NCI-H748 treated with DMSO at 0.1 percent for 48 hours (cell line): ENCODE measurements at regions not wholly inside any gene's neighbourhood (a gene's known extent, or its start where the extent isn't known, plus 50 kb on each side); places are given as distances from the start of the nearest gene placed in this dataset.

Experiments
- DNase-seq: peaks from one replicate; lab custom pipeline; 2025; lab: John Stamatoyannopoulos, UW

DNA sequence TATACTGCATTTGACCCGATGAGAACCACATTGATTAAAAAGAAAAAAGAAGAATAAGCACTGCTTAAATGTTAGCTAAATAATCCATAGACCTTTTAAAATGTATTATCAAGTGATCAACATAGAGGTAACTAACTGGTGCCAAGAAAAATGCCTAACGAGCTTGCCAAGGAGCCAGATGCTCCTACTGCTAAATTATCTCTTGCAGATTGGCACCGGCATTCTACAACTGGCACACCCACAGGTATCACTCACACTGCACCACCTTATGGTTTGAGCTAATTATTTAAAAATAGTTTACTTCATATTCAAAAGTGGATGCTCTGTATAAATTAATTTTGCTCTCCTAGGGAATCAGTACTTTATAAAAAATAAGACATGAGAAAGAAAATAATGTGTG, 341.6 kb upstream of the CDH7 start:
- no peak for DNase-seq

DNA sequence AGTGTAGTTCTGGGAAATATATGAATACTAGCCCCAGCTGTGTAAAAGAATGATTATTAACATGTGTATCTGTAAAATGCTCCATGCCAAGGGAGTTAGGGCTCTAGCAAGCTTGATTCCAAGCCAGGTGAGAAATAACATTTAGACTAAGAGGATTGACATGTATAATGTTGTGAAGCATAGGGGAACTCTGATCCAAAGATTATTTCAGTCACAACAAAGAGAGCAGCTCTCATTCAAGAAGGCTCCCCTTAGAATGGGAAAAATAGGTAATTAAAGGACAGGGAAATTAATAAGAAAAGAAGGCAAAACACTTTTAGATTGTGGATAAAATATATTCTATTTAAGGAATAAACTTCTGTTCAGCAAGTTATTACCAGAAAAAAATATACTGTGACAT, 347.3 kb upstream of the CDH7 start:
- no peak for DNase-seq

DNA sequence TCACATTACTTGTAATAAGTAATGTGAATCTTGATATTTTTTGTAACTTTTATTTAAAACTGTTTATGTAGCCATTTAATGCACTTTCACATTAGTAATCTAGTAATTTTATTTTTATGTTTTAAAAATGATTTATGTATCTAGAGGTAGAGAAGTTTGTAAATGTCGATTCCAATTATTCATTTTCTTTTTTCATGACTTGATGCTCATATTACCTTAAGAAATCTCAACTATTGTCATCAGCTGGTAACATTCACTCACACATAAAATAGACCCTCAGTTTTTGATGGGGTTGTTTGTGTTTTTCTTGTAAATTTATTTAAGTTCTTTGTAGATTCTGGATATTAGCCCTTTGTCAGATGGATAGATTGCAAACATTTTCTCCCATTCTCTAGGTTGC, 351.7 kb upstream of the CDH7 start:
- DNase-seq: no peak

DNA sequence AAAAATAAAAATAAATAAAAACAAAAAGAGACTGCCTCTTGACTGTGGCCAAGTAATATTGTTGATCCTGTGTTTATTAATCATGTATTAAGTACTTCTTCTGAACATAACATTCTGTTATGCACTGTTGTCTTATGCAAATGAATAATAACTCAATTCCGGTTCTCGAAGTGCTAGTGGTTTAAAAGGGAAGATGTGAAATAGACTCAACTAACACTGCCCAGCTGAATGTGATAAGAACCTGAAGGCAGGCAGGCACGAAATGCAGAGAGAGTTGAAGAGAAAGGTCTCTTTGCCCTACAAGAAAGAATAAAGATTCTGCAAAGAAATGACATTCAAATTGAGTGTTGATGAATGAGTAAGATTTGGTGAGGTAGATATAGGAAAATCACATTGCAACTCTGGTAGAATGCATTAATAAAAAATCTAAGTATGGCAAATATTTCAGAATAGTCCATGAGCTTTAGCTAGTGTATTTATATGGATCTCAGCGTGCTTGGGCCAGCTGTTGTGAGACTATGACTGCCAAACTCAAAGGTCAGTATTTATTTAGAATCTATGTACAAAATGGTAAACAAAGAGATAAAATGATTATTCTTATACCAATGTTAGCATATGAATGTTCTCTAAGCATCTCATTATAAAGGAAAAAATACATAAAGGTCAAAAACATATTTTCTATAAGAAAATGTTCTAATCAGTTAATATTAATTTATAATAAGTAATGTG, 352.3 kb upstream of the CDH7 start:
- no peak for DNase-seq

DNA sequence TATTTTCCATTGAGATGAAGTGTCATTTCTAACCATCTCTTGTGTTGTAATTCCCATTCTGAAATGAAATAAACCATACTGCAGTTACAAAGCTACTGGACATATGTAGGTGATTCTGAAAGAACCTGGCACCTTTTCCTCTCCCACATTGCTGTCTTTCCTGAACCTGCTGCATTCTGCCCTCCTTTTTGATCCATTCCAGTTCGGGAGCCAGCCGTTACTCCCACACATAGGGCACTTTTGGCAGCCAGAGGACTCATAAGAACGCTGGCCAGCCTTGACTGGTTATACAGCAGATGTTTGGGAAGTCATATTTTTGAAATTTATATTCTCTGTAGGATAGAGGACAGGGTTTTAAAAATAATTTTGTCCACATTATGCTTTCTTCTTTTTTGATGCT, 369.8 kb upstream of the CDH7 start:
- DNase-seq: no peak

GRCh38 chr18:65380571-65380970, 370.2 kb upstream of the CDH7 start:
- no peak for DNase-seq

DNA sequence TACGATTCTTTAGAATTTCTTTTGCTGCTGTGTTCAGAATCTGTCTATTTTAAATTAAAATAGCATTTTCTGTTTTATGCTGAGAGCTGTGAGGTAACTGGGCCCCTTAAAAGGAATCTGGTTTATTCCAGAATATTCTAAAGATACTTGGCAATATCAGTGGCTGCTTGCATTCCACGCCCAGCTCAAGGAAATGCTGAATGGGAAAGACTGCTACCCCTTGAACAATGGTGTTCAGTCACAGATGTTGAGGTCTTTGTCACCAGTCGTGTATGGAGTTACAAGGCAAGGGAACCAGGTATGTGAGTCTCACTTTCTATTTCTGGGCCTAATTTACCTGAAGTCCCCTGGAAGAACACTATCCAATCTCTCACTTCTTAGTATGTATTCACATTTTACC, 377.9 kb upstream of the CDH7 start:
- DNase-seq: no peak

DNA sequence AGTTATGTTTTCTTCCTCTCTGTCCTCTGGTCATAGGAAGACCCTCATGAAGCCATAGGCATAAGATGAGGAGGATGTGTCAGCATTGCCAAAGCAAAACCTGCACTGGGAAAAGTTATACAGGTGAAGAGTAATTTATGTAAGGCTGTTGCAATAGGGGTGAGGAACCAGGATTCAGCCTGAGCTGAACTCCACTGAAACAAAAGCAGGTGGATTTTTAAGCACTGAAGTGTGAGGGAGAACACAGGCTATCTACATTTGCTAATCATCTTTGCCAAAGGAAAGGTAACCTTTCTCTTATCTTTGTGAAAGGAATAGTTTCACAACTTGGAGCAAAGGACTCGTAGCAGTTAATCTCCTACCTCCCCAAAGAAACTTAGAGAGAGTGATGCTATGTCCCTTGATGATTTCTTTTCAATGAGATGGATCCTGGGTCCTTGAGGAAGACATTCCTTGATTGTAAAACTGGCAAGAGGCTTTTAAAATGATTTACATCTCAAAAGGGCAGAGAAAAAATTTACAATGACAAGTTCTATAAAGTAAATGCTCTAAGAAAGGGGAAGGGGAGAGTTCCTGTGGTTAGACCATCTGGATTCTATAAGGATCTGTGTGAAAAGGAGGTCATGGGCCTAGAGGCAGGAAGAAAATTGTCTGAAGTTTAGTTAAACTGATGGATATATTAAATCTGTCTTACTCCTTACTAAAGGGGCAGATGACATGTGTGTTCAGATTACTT, 385.4 kb upstream of the CDH7 start:
- DNase-seq: no peak

GRCh38 chr18:65363911-65364632, 386.7 kb upstream of the CDH7 start:
- no peak for DNase-seq

DNA sequence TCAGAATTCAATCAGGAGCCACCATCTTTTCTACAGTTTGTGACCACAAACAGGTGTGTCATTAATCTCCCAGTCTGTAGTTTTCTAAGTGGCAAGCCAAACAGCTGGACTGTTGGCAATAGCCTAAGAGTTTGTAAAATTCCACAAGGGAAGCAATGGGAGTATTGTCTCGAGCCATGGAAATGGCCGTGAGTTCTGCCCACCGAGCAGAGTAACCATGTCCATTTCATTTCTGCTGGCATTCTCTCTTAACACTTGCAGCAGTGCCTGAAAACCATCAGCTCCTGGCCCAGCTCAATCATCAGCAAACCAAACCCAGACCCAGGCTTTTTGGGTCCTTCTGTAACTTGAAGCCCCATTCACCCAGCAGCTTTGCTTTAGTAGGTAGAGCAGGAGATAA, 387.8 kb upstream of the CDH7 start:
- no peak for DNase-seq

DNA sequence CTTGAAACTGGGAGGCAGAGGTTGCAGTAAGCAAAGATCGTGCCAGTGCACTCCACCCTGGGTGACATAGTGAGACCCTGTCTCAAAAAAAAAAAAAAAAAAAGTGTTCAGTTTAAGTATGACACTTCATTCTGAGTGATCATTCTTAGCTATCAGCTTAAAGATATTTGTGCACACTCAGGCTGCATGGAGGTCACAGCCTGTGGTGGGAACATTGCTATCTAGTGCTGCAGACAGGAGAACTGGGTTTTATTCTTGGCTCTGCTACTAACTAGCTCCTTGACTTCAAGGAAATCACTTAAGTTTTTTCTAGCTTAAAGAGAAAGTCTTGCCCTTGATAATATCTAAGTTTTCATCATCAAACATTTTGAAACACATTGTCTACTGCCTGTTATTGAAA, 391.3 kb upstream of the CDH7 start:
- no peak for DNase-seq

DNA sequence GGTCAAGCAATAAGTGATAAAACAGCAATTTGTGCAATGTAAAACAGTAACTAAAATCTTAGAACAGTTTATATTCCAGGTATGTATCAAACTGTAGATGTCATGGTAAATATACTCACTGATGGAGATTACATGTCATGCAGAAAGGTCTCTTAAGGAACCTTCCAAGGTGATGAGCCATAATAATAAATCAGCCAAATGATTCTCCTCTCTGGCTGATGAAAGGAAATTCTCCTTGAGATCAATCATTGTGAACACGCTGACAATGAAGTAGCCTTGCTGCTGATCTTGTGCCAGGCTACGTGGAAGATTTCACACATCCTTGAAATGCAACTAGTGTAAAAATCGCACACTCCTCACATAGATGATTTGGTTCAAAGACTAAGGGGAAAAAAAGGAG, 392.5 kb upstream of the CDH7 start:
- DNase-seq: no peak

- DNase-seq: peak; percentile 68
Observed at GRCh38 chr18:65352186-65352585, 398.6 kb upstream of the CDH7 start.

DNA sequence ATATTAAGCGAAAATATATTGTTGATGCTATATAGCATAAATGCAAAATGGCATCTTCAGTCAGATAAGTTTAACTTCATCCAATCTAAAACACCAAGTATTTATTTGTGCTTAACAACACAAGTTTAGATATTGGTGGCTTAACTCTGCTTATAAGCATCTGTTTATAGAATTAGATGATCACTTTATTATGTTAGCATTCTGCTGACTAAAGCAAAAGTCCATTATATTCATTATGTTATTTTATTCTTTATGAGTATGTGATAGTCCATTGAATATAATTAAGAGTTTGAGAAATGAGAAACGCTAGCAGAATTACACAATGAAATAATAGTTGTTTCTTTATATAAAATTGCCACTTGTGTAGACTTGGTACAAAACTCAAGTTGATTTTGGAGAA, 401.2 kb upstream of the CDH7 start:
- no peak for DNase-seq

- no peak for DNase-seq
Observed at GRCh38 chr18:65347446-65347845, 403.4 kb upstream of the CDH7 start.

- no peak for DNase-seq
Observed at GRCh38 chr18:65346086-65346485, 404.7 kb upstream of the CDH7 start.

GRCh38 chr18:65343571-65343970, 407.2 kb upstream of the CDH7 start:
- no peak for DNase-seq

- DNase-seq: no peak
Observed at GRCh38 chr18:65336411-65336810, 414.4 kb upstream of the CDH7 start.

DNA sequence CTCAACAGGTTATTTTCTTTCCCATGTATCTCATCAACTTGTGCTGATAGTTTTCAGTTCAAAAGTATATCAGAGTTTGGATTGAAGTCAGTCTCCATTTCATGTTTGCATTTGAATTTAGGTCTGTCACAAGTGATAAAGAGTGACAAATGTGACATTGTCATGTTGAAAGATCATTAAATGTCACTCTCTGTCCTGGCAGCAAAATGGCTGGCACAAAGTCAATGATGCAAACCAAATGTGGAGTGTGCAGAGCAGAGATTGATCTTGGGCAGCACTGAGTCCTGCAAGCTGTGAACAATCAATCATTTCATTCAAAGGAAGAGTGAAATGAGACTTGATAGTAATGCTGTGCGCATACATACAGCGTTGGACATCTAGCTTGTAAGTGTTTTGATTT, 421.8 kb upstream of the CDH7 start:
- DNase-seq: no peak

DNA sequence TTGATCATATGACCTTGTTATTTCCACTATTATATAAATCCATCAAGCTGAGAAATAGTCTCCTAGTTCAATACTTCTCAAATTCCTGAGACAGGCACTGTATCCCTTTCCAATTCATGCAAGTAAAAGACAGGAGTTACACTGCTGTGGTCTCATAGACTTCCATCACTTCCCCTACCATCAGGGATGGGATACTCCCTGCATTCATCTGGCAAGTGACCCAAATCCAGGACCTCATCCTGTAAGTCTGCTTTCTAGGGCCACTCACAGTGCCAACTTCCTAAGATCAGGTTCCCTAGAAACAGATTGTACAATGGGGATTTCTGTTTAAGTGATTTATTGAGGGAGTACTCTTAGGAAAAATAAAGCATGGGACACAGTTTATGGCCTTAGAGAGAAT, 424.0 kb upstream of the CDH7 start:
- no peak for DNase-seq

DNA sequence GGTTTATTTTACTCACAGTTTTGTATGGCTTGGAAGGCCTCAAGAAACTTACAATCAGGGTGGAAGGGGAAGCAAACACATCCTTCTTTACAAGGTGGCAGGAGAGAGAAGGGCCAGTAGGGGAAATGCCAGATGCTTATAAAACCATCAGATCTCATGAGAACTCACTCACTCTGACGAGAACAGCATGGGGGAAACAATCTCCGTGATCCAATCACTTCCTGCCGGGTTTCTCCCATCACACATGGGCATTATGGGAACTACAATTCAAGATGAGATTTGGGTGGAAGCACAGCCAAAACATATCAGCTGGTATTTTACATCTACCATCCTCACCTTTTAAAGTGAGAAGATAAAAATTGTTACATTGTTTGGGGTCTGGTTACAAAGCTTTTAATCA, 427.9 kb upstream of the CDH7 start:
- DNase-seq: no peak

DNA sequence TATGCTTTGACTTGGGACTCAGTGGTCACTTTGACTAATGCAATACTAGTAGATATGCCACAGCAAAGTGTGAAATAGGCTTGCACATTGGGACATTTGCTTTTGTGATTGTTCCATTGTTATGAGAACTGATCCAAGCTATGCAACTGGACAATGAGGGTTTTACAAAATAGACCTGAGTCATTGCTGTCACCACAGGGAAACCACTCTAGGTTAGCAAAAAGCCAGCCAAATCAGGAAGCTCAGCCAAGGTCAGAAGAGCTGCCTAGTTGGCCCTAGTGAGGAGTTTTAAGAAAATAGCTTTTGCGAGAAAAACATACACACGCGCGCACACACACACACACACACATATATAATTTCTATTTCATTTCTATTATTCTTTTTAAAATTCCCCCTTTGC, 452.4 kb upstream of the CDH7 start:
- no peak for DNase-seq

GRCh38 chr18:65288908-65289307, 461.9 kb upstream of the CDH7 start:
- DNase-seq: no peak
